OCI-LY7 (cell line): ENCODE measurements at regions not wholly inside any gene's neighbourhood (a gene's known extent, or its start where the extent isn't known, plus 50 kb on each side); places are given as distances from the start of the nearest gene placed in this dataset.
"Not testable (repeated sequence)": the region's sequence is repeated elsewhere in the genome, so short reads cannot be mapped to it uniquely, and the experiment has no call there.

Experiments
- BruUV-seq: library from RNA; stranded (reverse); fragments of 400-500 nt; replicated peaks from 2 replicates; lab custom pipeline; 2021; lab: Mats Ljungman, UMichigan
- CTCF ChIA-PET: fragments of 300-600 bp; sonication (Branson Sonifier 250); formaldehyde crosslinking; loops from one replicate; lab custom pipeline; 2022; ENCODE audit warnings: antibody characterized with exemption; ENCODE audit not compliant: unreplicated experiment; lab: Charles Lee
- POLR2A ChIA-PET: fragments of 300-600 bp; sonication (Branson Sonifier 250); formaldehyde crosslinking; loops from one replicate; lab custom pipeline; 2022; ENCODE audit warnings: antibody characterized with exemption; lab: Charles Lee
- DNase-seq: peaks from one replicate; pipeline ENCODE4 v3.0.0-alpha.2; 2015; ENCODE audit warnings: low spot score
- H2AFZ ChIP-seq: fragments of 200-600 bp; sonication (generic), shearing (Covaris generic); 2 replicates; pipeline ENCODE4 v1.6.1; 2014; ENCODE audit warnings: mild to moderate bottlenecking, antibody characterized with exemption, low read length, moderate library complexity
- H3K27ac ChIP-seq: fragments of 200-600 bp; sonication (generic); 2 replicates; pipeline ENCODE4 v1.5.1; 2014; ENCODE audit warnings: mixed run types, low read depth, mild to moderate bottlenecking, moderate library complexity, low read length, inconsistent platforms; ENCODE audit not compliant: poor library complexity, severe bottlenecking
- H3K36me3 ChIP-seq: fragments of 200-600 bp; sonication (generic); 2 replicates; pipeline ENCODE4 v1.6.1; 2014; ENCODE audit warnings: mild to moderate bottlenecking, antibody characterized with exemption, low read length, moderate library complexity, mixed read lengths; ENCODE audit not compliant: insufficient read depth
- H3K4me1 ChIP-seq: fragments of 200-600 bp; sonication (generic); 2 replicates; pipeline ENCODE4 v1.5.1; 2014; ENCODE audit warnings: mild to moderate bottlenecking, low read length; ENCODE audit not compliant: insufficient read depth, poor library complexity, severe bottlenecking
- H3K4me2 ChIP-seq: fragments of 200-600 bp; sonication (generic); 2 replicates; pipeline ENCODE4 v1.6.1; 2014; ENCODE audit warnings: mild to moderate bottlenecking, low read length
- H3K4me3 ChIP-seq: fragments of 200-600 bp; sonication (generic); 2 replicates; pipeline ENCODE4 v1.5.1; 2014; ENCODE audit warnings: mild to moderate bottlenecking, low read depth, low read length; ENCODE audit not compliant: poor library complexity, severe bottlenecking
- H3K79me2 ChIP-seq: fragments of 200-600 bp; sonication (generic); 2 replicates; pipeline ENCODE4 v1.6.1; 2016; ENCODE audit warnings: low read depth, mild to moderate bottlenecking, low read length, moderate library complexity, mixed read lengths; ENCODE audit not compliant: insufficient read depth
- H3K9me2 ChIP-seq: fragments of 200-600 bp; sonication (generic); 2 replicates; pipeline ENCODE4 v1.6.1; 2016; ENCODE audit warnings: mild to moderate bottlenecking, low read length, mixed read lengths; ENCODE audit not compliant: insufficient read depth
- H3K9me3 ChIP-seq: fragments of 200-600 bp; sonication (generic); 2 replicates; pipeline ENCODE4 v1.6.1; 2014; ENCODE audit warnings: mild to moderate bottlenecking, mixed run types, low read length, mixed read lengths
- H4K20me1 ChIP-seq: fragments of 200-600 bp; sonication (generic); 2 replicates; pipeline ENCODE4 v1.6.1; 2014; ENCODE audit warnings: mild to moderate bottlenecking, antibody characterized with exemption, low read length, moderate library complexity, mixed read lengths; ENCODE audit not compliant: insufficient read depth
- EZH2phosphoT487 ChIP-seq: fragments of 200-600 bp; sonication (generic); IDR thresholded peaks from 2 replicates; pipeline ENCODE4 v1.6.1; 2018; ENCODE audit warnings: low read depth, borderline replicate concordance, mild to moderate bottlenecking, mixed run types, antibody characterized with exemption, low read length, moderate library complexity, mixed read lengths
- intact Hi-C: fragments of 100-400 bp; cut with micrococcal nuclease; formaldehyde crosslinking; loops from one replicate; pipeline ENCODE4 v1.10.0; 2022; ENCODE audit not compliant: unreplicated experiment
- TF ChIP-seq, protein P1 (sequence below): fragments of 200-600 bp; sonication (generic); conservative IDR thresholded peaks from 2 replicates; pipeline ENCODE4 v1.5.1; 2014; ENCODE audit warnings: mild to moderate bottlenecking, antibody characterized with exemption, low read length, moderate library complexity, mixed read lengths

DNA sequence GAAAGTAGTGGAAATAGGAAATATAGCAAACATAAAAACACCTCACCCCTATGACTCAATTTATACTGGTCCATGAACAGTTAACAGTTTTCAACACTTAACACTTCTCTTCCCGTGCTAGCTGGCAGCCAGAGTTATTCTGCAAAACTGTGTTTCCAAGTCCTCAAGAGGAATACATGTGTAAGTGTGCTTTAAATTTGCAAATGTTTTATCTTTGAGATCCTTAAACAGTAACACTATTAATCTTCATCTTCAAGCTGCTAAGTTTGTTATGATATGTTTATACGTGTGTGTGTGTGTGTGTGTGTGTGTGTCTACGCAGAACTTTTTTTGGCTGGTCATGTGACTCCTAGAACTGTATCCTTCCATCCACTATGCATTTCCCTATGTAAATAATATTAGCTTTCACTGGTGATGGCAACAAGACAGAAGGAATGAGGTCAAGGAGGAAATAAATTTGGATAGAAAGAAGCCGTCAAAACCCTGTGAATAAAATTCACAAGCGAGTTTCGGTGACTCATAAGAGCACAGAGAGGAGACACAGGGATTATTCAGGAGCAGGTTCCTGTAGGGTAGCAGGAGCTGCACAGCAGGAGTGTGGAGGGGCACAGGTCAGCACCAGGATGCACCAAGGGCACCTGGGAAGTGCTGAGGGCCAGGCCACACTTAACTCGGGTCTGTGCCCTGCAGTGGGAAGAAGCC lies 105.9 kb upstream of the ETV6 start:
- CTCF ChIA-PET = no interaction called here
- no peak overlapping the region for H3K27ac ChIP-seq
- H3K4me3 ChIP-seq = no peak overlapping the region
- no peaks in the 10 kb centered on the region for H3K79me2 ChIP-seq
- BruUV-seq = no TSS peak
- no peak overlapping the region for H2AFZ ChIP-seq
- intact Hi-C loops = no loop called here
- DNase-seq = no peak
- no peak for TF ChIP-seq EZH2phosphoT487
- TF ChIP-seq, protein P1, sequence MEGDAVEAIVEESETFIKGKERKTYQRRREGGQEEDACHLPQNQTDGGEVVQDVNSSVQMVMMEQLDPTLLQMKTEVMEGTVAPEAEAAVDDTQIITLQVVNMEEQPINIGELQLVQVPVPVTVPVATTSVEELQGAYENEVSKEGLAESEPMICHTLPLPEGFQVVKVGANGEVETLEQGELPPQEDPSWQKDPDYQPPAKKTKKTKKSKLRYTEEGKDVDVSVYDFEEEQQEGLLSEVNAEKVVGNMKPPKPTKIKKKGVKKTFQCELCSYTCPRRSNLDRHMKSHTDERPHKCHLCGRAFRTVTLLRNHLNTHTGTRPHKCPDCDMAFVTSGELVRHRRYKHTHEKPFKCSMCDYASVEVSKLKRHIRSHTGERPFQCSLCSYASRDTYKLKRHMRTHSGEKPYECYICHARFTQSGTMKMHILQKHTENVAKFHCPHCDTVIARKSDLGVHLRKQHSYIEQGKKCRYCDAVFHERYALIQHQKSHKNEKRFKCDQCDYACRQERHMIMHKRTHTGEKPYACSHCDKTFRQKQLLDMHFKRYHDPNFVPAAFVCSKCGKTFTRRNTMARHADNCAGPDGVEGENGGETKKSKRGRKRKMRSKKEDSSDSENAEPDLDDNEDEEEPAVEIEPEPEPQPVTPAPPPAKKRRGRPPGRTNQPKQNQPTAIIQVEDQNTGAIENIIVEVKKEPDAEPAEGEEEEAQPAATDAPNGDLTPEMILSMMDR = no peak
- no peaks in the 10 kb centered on the region for H3K36me3 ChIP-seq
- no peak overlapping the region for H3K4me2 ChIP-seq
- H4K20me1 ChIP-seq = no peaks in the 10 kb centered on the region
- no peaks in the 10 kb centered on the region for H3K9me3 ChIP-seq
- POLR2A ChIA-PET = interaction anchor here (0.9 kb wide), 1 partner anchor 16 kb away, joined by 3 read pairs; no protein-coding TSS in a partner anchor
- peaks cover 21% of the 10 kb centered on the region for H3K4me1 ChIP-seq
- no peaks in the 10 kb centered on the region for H3K9me2 ChIP-seq

DNA sequence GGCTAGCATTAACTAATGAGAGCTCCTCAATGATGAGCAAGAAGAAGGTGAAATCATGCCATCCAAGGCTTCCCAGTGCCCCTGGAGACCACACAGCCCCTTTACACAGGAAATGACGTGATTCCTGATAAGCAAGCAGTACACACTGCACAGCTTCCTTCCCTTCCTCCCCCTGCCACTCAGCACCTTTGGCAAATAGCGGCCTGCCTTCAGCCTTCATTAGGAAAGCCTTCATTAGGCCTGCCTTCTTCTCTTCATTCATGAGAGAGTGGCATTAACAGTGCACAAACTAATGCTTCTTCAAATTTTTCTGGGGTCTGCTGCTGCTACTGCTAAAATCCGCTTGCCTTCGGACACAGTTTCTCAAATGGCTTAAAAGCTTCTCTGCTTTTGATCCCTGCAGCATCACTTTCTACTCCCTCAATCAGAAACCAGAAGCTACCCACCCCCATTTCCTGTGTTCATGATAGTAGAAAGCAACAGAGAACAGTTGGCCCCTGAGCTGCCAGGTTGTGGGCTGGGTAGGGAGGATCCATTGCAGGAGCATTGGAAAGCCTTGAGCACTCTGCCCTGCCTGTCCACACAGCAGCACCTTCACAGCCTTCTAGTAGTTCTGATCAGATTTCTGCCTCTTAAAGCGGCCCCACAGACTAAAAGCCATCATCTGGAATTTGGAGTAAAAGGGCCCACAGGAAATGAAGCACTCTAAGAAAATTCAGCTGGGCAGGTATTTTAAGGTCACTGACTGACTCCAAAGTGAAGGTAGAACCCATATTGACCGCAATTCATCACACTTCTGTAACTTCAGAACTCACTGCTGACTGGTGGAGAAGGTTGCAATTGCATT lies 103.8 kb upstream of the ETV6 start:
- intact Hi-C loops = no loop called here
- Histone ChIP-seq H3K4me3 (peak overlapping the region; percentile 29), H3K4me1 (peaks cover 21% of the 10 kb centered on the region), H3K4me2 (peak overlapping the region; percentile 74), H2AFZ (peak overlapping the region; percentile 79; the same call in 1 of the 2 replicates), H3K79me2 (no peaks in the 10 kb centered on the region), H3K9me3 (no peaks in the 10 kb centered on the region), H3K36me3 (no peaks in the 10 kb centered on the region), H4K20me1 (no peaks in the 10 kb centered on the region), H3K9me2 (no peaks in the 10 kb centered on the region), H3K27ac (peak overlapping the region; percentile 42)
- CTCF ChIA-PET = no interaction called here
- no TSS peak for BruUV-seq
- POLR2A ChIA-PET = interaction anchor here (0.8 to 1.1 kb wide), 2 partner anchors 27 to 59 kb away, joined by 3 to 5 read pairs; no protein-coding TSS in a partner anchor
- no peak for TF ChIP-seq EZH2phosphoT487
- TF ChIP-seq, protein P1 = 0 out of 2 replicates have a peak, but pooled peaks have one; percentile 35
- peak; percentile 73 for DNase-seq

DNA sequence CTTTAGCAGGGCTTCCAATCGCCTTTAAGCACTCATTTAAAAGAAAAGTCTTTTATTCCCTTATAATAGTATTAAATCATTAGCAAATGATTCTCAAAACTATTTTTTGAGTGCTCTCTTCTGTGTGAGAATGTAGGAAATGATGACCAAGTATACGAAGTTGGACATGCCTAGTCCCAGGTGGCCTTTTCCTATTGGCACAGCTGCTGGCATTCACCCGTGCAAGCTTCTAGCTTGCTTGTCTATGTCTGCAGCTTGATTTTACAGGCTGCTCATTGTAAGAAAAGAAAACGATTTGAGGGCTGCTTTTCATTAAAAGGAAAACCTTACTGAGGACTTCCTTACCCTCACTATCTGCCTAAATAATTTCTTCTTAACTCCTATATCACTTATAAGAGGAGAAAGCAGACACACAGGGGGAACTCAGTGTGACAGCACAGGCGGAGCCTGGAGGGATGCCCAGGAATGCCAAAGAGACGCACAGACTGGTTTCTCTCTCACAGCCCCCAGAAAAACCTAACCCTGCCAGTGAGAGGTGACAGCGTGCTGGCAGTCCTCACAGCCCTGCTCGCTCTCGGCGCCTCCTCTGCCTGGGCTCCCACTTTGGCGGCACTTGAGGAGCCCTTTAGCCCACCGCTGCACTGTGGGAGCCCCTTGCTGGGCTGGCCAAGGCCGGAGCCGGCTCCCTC lies 102.7 kb upstream of the ETV6 start:
- Histone ChIP-seq H3K4me2 (peak overlapping the region; percentile 74), H3K4me3 (peak overlapping the region; percentile 29), H3K4me1 (peaks cover 21% of the 10 kb centered on the region), H3K27ac (peak overlapping the region; percentile 42)
- BruUV-seq, POLR2A ChIA-PET, H3K36me3 ChIP-seq, H4K20me1 ChIP-seq, intact Hi-C loops, H2AFZ ChIP-seq, H3K79me2 ChIP-seq, H3K9me2 ChIP-seq, H3K9me3 ChIP-seq, DNase-seq, CTCF ChIA-PET: not testable (repeated sequence)

DNA sequence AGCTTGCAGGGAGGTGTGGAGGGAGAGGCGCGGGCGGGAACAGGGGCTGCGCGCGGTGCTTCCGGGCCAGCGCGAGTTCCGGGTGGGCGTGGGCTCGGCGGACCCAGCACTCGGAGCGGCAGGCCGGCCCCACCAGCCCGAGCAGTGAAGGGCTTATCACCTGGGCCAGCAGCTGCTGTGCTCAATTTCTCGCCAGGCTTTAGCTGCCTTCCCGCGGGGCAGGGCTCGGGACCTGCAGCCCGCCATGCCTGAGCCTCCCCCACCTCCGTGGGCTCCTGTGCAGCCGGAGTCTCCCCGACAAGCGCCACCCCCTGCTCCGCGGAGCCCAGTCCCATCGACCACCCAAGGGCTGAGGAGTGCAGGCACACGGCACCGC lies 102.2 kb upstream of the ETV6 start:
- CTCF ChIA-PET, H3K36me3 ChIP-seq, H2AFZ ChIP-seq, H3K9me3 ChIP-seq, DNase-seq, H3K9me2 ChIP-seq, BruUV-seq, H4K20me1 ChIP-seq, H3K4me3 ChIP-seq, H3K27ac ChIP-seq, H3K4me2 ChIP-seq, POLR2A ChIA-PET, intact Hi-C loops, H3K79me2 ChIP-seq: not testable (repeated sequence)
- peaks cover 21% of the 10 kb centered on the region for H3K4me1 ChIP-seq
